Prostate gland (tissue), 2 donors: ENCODE measurements at regions not wholly inside any gene's neighbourhood (a gene's known extent, or its start where the extent isn't known, plus 50 kb on each side); places are given as distances from the start of the nearest gene placed in this dataset.

Experiments used
- DNase-seq: peaks from one replicate; pipeline ENCODE4 v3.0.0-alpha.2; 2019; ENCODE audit warnings: low spot score
- H3K27ac ChIP-seq, 2 donors: fragments of 200-600 bp; sonication (generic); 2 replicates each; pipeline ENCODE4 v1.5.1; 2017 to 2019
- H3K27me3 ChIP-seq: fragments of 200-600 bp; sonication (generic); replicated peaks from 2 replicates; pipeline ENCODE4 v1.5.1; 2019; ENCODE audit not compliant: insufficient read depth
- H3K36me3 ChIP-seq, 2 donors: fragments of 200-600 bp; sonication (generic); 1 replicate in 1 of 2; 2 replicates in 1 of 2; pipeline versions ENCODE4 v1.5.1 to v1.8.1; 2017 to 2019
- H3K4me1 ChIP-seq: fragments of 200-600 bp; sonication (generic); replicated peaks from 2 replicates; pipeline ENCODE4 v1.5.1; 2019
- H3K4me3 ChIP-seq, 2 donors: fragments of 200-600 bp; sonication (generic); 2 replicates each; pipeline ENCODE4 v1.5.1; 2017 to 2019
- H3K9me3 ChIP-seq: fragments of 200-600 bp; sonication (generic); 2 replicates; pipeline ENCODE4 v1.5.1; 2017
- POLR2A ChIP-seq: fragments of 450-650 bp; IDR thresholded peaks from one replicate; pipeline ENCODE4 v1.6.1; 2016; ENCODE audit warnings: antibody characterized with exemption, mild to moderate bottlenecking
- POLR2AphosphoS5 ChIP-seq: sonication (generic); formaldehyde crosslinking; IDR thresholded peaks from one replicate; pipeline ENCODE4 v1.6.1; 2017; ENCODE audit warnings: antibody characterized with exemption
- WGBS: methylation state at CpG from one replicate; pipeline ENCODE4 v1.1.5; 2018; 5-methylcytosine and 5-hydroxymethylcytosine counted together
- intact Hi-C: fragments of 100-400 bp; cut with DNase I; formaldehyde crosslinking; loops from one replicate; pipeline ENCODE4 v1.14.2; 2022
- TF ChIP-seq, protein P1 (sequence below), 4 experiments: fragments of 200-600 bp in 2 of 4; fragments of 450-650 bp in 2 of 4; sonication (generic) in 2 of 4; IDR thresholded peaks; 1 replicate in 3 of 4; 2 replicates in 1 of 4; pipeline ENCODE4 v1.5.1; 2016 to 2019; ENCODE audit warnings: antibody characterized with exemption in 4 of 4, mild to moderate bottlenecking in 2 of 4, moderate library complexity in 2 of 4

DNA sequence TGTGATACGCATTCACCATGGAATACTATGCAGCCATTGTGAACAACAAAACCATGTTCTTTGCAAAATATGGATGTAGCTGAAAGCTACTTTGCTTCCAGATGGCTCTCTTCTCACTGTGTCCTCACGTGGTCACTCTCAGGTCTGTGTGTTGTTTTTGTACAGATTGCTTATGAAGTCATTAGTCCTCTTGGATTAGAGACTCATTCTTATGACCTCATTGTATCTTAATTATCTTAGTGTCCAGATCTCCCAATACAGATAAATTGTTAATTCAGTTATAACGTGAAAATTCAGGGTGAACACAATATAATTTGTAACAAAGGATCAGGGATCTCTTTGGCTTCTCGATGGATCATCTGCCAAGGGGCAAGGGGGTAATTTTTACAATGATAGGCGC is 100.4 kb upstream of the TOP3B start:
- WGBS: 63% methylated on average over 5 of the region's 5 CpGs
- intact Hi-C loops: no loop called here

DNA sequence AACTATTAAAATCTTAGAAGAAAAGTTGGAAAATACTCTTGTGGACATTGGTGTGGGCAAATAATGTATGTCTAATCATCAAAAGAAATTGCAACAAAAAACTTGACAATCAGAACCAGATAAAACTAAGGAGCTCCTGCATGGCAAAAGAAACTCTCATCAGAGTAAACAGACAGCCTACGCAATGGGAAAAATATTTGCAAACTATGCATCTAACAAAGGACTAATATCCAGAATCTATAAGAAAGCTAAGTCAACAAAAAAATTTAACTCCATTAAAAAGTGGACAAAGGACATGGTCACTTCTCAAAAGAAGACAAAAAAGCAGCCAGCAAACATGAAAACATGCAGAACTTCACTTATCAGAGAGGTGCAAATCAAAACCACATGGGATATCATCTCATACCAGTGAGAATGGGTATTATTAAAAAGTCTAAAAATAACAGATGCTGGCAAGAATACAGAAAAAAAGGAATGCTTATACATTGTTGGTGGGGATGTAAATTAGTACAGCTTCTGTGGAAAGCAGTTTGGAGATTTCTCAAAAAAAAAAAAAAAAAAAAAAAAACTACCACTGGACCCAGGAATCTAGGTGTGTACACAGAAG is 99.7 kb upstream of the TOP3B start:
- WGBS: 61% methylated on average over 1 of the region's 1 CpG

More for the DNA sequence above, 100.4 kb upstream of the TOP3B start:
- DNase-seq: no peak
- TF ChIP-seq POLR2A: no peak
- TF ChIP-seq, protein P1, sequence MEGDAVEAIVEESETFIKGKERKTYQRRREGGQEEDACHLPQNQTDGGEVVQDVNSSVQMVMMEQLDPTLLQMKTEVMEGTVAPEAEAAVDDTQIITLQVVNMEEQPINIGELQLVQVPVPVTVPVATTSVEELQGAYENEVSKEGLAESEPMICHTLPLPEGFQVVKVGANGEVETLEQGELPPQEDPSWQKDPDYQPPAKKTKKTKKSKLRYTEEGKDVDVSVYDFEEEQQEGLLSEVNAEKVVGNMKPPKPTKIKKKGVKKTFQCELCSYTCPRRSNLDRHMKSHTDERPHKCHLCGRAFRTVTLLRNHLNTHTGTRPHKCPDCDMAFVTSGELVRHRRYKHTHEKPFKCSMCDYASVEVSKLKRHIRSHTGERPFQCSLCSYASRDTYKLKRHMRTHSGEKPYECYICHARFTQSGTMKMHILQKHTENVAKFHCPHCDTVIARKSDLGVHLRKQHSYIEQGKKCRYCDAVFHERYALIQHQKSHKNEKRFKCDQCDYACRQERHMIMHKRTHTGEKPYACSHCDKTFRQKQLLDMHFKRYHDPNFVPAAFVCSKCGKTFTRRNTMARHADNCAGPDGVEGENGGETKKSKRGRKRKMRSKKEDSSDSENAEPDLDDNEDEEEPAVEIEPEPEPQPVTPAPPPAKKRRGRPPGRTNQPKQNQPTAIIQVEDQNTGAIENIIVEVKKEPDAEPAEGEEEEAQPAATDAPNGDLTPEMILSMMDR (IDR thresholded peaks at IDR 0.05): no peak
- no peak for TF ChIP-seq POLR2AphosphoS5
- Histone ChIP-seq H3K27me3 (peaks cover 3% of the 10 kb centered on the region), H3K4me3 (no peak overlapping the region), H3K4me1 (no peaks in the 10 kb centered on the region), H3K27ac (no peak overlapping the region), H3K36me3 (no peaks in the 10 kb centered on the region), H3K9me3 (no peaks in the 10 kb centered on the region)

DNA sequence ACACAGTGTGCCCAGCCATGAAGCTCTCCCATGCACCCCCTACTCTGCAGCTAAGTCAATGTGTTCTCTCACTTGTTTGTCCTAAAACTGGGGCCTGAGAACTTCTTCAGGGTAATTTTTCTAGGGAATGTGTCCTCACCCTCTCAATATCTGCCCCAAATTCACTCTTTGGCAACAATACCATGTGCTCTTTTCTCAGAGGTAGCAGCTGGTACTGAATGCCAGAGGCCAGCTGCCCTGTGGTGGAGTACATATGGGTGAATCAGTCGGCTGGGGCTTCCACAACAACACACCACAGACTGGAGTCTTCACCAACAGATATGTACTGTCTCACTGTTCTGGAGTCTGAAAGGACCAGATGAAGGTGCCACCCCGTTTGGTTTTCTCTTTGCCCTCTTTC is 97.7 kb upstream of the TOP3B start:
- H3K4me3 ChIP-seq: no peak overlapping the region
- intact Hi-C loops: no loop called here
- H3K36me3 ChIP-seq: no peaks in the 10 kb centered on the region
- 49% methylated on average over 2 of the region's 2 CpGs for WGBS
- DNase-seq: no peak
- TF ChIP-seq POLR2AphosphoS5: no peak
- TF ChIP-seq, protein P1 (IDR thresholded peaks at IDR 0.05): no peak
- no peak for TF ChIP-seq POLR2A
- H3K9me3 ChIP-seq: no peaks in the 10 kb centered on the region
- H3K27ac ChIP-seq: no peak overlapping the region
- no peaks in the 10 kb centered on the region for H3K27me3 ChIP-seq
- no peaks in the 10 kb centered on the region for H3K4me1 ChIP-seq

More for the DNA sequence above, 99.7 kb upstream of the TOP3B start:
- H3K27me3 ChIP-seq: peaks cover 3% of the 10 kb centered on the region
- no peaks in the 10 kb centered on the region for H3K4me1 ChIP-seq
- DNase-seq: no peak
- H3K36me3 ChIP-seq: no peaks in the 10 kb centered on the region
- intact Hi-C loops: no loop called here
- H3K9me3 ChIP-seq: no peaks in the 10 kb centered on the region
- H3K4me3 ChIP-seq: no peak overlapping the region
- TF ChIP-seq POLR2AphosphoS5 (no peak), POLR2A (no peak)
- TF ChIP-seq, protein P1 (IDR thresholded peaks at IDR 0.05): no peak
- H3K27ac ChIP-seq: no peak overlapping the region

DNA sequence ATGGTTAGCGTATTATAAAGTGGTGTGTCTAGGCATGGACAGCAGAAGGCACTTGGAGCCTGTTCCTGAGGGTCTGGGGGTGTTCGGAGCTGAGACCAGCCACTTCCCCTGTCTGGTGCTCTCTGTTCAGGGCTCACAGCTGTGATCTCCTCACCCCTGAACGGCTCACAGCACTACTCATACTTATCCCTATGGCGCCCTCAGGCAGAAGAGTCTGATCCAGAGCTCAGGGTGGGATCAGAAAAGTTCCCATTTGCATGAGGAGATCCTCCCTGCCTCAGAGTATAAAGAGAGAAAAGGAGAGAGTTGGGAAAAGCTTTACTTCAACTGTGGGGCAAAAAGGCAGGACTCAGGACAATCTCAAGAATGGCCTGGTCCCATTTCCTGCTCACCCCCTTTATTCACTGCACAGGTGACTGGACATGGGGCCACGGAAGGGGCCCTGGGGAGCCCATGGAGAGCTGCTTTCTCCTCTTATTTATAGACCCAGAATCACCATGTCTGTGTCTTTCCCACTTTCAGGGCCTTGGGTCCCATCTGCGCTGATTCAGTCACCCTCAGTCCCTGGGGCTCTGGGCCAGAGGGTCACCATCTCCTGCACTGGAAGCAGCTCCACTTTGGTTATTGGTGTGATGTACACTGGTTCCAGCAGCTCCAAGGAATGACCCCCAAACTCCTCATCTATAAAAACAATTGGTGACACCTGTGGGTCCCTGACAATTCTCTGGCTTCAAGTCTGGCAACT is 97.0 kb upstream of the TOP3B start:
- Histone ChIP-seq H3K27ac (no peak overlapping the region), H3K4me3 (no peak overlapping the region), H3K9me3 (no peaks in the 10 kb centered on the region), H3K36me3 (no peaks in the 10 kb centered on the region), H3K27me3 (no peaks in the 10 kb centered on the region), H3K4me1 (no peaks in the 10 kb centered on the region)
- intact Hi-C loops: no loop called here
- TF ChIP-seq POLR2AphosphoS5 (no peak), POLR2A (no peak)
- no peak for DNase-seq
- WGBS: 78% methylated on average over 6 of the region's 6 CpGs

DNA sequence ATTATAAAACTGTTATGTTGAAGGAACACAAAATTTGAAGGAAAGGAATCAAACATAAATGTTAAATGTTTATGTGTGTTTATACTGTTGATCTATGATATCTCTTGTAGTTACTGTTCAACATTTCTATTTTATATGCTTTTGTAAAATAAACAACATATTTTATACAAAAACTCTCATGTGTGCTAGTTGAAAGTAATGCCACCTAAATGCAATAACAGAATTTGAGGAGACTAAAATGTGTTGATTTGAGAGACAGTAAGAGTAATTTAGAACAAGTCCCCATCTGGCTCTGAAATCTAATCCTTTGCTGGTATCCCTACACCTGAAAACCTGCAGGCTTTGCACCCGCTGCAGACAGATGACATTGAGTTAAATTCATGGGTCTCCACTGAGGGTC is 95.7 kb upstream of the TOP3B start:
- Histone ChIP-seq H3K4me1 (no peaks in the 10 kb centered on the region), H3K4me3 (no peak overlapping the region), H3K36me3 (no peaks in the 10 kb centered on the region), H3K9me3 (no peaks in the 10 kb centered on the region), H3K27ac (no peak overlapping the region), H3K27me3 (no peaks in the 10 kb centered on the region)
- no peak for DNase-seq
- TF ChIP-seq POLR2A (no peak), POLR2AphosphoS5 (no peak)
- TF ChIP-seq, protein P1 (IDR thresholded peaks at IDR 0.05): no peak
- intact Hi-C loops: no loop called here
- 93% methylated on average over 1 of the region's 1 CpG for WGBS
